IPS DF 19.7 (cell line): ENCODE measurements at regions not wholly inside any gene's neighbourhood (a gene's known extent, or its start where the extent isn't known, plus 50 kb on each side); places are given as distances from the start of the nearest gene placed in this dataset.

Experiments
- DNase-seq: peaks from one replicate; pipeline ENCODE4 v3.0.0-alpha.2; 2013; ENCODE audit warnings: low read depth, low spot score

GRCh38 chr11:114876234-114876633, 197.9 kb downstream of the NXPE2 start:
- DNase-seq = no peak

GRCh38 chr11:114877976-114878375, 199.6 kb downstream of the NXPE2 start:
- no peak for DNase-seq

- no peak for DNase-seq
These were observed 202.1 kb downstream of the NXPE2 start for GRCh38 chr11:114880442-114880841.

- no peak for DNase-seq
These were observed 205.1 kb downstream of the NXPE2 start for GRCh38 chr11:114883472-114883871.

- no peak for DNase-seq
These were observed 208.4 kb downstream of the NXPE2 start for GRCh38 chr11:114886644-114887265.

- DNase-seq = no peak
These were observed 211.3 kb downstream of the NXPE2 start for GRCh38 chr11:114889594-114890011.

DNA sequence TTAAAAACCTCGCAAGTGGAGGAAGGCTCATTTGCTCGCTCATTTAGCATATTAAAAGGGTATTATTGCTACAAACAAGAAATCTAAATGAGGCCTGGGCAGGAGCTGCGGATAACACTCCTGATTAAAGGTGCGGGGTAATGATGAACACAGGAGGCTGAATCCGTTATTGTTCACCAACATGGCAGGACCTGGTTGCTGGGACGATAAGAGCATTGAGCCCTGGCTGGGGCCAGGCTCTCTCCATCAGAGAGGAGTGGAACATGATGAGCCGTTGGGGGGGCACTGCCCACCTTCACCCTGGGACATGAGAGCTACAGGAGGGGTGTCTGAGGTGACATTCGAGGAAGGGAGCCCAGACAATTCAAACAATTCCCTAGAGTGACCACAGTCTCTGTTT, 211.7 kb downstream of the NXPE2 start:
- no peak for DNase-seq

DNA sequence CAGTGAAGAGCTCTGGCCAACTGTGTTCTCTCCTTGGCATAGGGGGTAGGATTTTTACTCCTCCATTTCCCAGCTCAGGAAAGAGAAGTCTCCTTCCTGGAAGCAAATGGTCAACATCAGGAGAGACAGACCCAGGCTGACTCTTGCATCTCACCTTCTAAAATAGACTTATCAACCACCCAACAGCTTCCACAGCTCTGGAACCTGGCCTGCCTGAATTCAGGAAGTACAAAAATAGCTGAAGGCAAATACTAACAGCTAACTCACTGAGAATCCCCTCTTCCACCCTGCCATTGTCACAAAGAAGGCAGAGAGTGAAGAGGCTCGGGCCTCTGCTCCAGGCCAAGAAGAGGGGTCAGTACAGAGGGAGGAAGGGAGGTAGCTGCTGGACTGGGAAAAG, 213.6 kb downstream of the NXPE2 start:
- no peak for DNase-seq

DNA sequence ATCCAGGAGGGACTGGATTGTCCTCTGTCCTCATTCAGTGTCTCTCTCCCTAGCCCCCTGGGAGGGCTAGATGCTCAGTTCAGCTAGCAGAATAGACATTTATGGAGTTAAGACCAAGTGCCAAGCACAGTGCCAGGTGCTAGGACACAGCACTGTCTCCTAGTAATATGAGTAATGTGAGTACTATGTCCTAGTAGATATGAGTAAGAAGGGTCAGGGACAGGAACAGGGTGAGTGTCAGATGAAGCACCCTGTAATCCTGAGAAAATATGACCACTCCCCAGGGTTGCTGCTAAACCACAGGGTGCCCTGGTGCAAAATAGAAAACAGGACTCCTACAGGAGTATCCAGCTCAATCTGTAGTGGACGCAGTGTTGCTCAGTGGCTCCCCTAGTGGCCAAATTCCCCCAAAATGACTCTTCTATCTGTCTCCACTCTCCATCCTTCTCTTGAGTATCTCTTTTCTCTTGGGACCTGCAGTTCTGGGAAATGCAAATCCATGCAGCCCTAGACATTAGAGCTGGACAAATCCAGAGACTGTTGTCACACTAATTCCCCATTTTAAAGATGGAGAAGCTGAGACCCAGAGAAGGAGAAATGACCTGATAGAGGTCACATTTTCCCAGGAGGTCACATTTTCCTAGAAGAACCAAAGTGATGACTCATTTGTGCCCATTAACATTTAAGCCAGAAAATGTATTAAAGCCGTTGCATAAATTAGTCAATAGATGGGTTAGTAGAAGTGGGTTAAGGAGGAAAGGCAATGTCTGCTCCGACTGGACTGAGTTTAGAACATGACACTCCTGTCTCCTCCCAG, 214.3 kb downstream of the NXPE2 start:
- no peak for DNase-seq

- no peak for DNase-seq
These were observed 215.0 kb downstream of the NXPE2 start for GRCh38 chr11:114893329-114893728.

- no peak for DNase-seq
These were observed 218.3 kb downstream of the NXPE2 start for GRCh38 chr11:114896594-114896993.

DNA sequence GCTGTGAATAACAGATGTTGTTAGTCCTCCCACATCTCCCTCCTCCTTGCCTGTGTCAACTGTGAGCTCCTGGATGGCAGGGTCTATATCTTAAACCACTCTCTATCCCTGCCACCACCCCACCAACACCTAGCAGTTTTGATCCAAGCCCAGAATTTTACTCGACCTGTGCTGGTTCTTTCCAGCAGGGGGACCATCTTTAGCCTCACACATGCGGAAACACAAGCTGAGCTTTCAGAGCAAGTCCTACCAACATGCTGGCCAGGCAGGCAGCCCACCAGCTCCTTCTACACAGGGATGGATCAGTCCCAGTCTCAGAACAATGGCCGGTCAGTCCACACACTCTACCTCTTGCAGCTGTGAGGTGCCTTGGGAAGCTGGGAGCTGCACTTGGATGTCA, 231.5 kb downstream of the NXPE2 start:
- peak; percentile 42 for DNase-seq

GRCh38 chr11:114912826-114913225, 234.5 kb downstream of the NXPE2 start:
- no peak for DNase-seq

DNA sequence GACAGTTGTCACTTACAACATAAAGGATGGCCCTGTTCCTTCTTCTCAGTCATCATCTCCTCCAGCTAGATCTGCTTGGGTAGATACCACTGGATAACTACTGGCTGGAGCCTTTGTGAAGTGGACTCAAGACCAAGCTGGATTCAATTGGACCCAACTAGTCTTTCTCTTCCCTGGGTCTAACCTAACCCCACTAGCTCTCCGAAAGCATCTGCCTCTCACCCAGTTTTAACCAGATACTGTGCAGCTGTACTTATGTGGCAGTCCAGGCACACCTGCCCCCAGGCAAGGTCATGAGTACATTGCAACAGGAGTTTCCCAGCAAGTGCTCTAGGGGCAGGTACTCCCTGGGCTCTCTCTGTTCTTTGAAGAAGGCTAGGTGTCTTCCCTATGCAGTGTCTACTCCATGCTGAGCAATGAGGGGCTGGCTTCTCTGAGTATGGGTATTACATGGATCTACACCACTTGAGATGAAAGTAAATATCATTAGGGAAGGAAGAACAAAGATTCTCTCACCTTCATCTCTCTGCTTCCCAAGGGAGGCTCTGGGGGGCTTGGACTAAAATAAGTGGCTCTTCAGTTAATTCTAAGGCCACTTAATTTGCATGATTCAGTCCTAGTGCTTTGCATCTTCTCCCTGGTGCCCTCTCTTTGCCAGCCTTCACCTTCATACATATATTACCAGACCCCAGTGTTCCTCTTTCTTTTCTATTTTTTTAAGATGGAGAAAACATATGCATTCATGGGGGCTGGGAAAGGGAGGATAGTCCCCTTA, 236.1 kb downstream of the NXPE2 start:
- no peak for DNase-seq

DNA sequence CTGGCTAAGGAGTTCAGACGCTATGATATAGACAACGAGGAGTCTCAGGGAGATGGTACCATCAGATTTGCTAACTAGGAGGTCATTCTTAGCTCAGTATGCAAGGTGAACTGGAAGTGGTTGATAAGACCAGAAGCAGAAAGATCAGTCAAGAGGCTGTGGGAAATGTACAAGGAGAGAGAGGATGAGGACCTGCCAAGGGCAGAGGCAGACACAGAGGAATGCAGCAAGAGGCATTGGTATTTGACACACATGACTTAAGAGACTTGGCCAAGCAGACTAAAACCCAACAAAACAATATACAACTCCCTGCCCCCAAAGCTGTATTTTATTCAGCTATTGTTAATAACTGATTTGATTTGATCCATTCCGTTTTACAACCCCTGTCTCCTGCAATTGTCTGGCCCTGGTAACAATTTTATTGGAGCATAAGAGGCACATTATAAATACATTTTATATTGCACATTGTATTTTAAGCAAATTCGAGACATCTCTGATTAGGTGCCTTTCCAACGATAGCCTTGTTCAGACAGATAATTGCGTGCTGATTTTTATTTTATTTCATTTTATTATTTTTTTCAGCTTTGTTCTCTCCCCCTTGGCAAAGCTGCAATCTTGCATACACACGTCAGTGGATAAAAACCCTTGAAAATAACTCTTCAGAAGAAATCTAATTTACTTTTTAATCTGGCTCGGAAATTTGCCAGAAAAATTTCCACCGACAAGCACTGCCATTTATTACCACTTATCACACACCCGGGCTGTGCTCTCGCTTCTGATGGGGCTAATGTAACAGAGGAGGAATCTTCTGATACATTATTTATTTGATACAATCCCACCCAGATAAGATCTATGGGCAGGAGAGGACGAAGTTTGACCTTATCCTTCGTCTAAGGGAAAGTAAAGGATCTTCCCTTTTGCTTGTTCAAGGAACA, 237.8 kb downstream of the NXPE2 start:
- DNase-seq = no peak

GRCh38 chr11:114918286-114918685, 240.0 kb downstream of the NXPE2 start:
- DNase-seq = no peak

DNA sequence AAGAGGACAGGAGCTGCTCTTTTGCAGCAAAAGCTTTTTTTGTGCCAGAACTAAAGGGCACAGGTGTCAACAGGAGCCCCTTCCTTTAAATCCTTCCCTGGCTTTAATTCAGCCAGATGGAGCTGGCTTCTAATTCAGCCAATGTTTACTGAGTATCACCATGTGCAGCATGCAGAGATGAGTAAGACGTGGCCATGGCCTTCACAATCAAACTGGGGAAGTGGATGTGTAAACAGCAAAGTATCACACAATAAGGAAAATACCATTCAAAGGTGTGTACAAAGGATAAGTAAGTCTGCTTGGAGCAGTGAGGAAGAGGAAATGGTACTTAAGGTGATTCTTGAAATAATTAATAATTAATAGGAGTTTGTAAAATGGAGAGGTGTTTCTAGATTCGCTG, 243.4 kb downstream of the NXPE2 start:
- DNase-seq = no peak

- no peak for DNase-seq
These were observed 245.7 kb downstream of the NXPE2 start for GRCh38 chr11:114924042-114924441.

- DNase-seq = no peak
These were observed 247.3 kb downstream of the NXPE2 start for GRCh38 chr11:114925591-114925990.

DNA sequence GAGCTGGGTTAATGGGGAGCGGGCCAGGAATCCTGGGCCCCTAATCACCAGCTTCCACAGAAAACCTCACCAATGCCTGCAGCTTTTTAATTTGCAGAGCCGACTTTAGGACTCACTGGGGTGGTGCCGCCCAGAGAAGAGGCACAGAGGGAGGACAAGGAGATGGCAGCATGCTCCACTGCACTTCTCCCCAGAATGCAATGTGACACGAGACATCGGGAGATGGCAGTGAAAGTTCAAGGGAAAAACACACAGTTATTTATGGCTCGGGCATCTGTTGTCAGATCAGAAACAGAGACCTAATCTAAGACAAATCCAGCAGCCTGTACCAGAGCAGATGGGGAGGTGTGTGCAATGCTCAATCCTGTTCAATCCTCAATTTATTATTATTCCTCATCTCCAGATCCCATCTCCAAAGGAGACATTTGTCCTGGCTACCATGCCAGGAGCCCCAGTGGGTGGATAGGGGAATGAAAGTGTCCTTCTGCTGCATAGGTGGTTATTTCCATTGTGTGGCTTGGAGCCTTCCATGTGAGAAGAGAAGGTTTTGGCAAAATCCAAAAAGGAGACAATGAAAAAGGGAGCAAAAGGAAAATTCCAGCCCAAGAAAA, 250.0 kb downstream of the NXPE2 start:
- DNase-seq = no peak
